G401.6 (cell line): ENCODE measurements at regions not wholly inside any gene's neighbourhood (a gene's known extent, or its start where the extent isn't known, plus 50 kb on each side); places are given as distances from the start of the nearest gene placed in this dataset.
"Not testable (repeated sequence)": the region's sequence is repeated elsewhere in the genome, so short reads cannot be mapped to it uniquely, and the experiment has no call there.

Experiments used
- FAIRE-seq: peaks from 2 replicates; lab custom pipeline; 2012; peaks lifted over from hg19 to GRCh38; lab: Jason Lieb, UNC

DNA sequence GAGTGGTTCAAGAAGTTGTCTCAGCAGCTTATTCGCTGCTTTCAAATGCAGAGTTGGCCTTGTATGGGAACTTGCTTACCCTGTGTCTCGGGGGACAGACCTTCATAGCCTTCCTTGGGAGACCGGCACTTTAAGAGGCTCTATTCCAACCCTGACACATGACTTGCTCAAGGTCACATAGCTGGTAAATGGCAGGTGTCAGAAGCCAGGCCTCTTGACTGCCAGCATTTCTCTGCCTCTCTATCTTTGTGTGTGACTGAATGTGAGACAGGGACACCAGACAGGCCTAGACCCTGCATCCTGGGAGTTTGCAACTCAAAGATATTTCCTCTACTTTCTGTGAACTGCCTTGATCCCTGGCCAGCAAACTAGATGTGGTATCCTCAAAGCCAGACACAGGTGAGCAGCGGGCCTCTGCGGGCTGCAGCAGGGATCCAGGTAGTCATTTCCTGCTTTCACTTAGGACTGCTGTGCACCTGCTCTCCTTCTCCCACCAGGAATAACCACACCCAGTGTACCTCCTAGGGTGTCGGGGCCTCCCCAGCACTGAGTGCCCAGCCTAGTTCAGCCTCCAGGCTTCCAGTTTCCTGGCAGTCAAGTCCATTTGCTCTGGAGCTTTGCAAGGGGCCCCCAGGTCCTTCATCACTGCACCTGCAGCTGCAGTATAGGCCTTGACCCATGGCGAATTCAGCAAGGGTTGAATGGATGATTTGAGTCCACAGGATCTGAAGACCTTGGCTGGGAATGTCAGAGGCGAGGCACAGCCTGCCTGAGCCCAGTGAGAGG is 116.6 kb upstream of the TNRC6C start:
- FAIRE-seq, result no peak

DNA sequence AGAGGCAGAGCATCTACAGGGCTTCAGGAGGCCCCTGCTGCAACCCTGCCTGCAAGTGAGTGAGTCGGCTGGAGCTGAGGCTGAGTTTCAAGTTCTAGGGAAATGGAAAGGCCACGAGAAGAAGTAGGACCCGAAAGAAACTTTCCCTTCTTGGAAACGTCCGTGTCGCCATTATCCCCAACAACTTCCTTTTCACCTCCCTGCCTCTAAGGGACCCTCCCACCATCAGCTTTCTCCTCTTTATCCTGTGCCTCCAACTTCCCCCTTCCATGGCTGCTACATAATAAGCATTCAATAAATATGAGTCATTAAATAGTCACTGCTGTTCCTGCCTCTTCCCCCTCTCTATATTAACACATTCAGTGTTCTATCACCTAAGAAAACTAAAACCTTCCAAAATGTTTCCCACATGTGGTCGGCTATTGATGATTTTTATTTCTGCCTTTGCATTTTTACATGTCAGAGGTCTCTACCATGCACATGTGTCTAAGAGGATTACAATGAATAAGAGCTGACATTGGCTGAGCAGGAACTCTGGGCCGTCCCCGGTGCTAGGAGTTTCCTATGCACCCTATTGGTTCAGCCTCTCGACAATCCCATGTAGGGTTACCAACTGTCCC is 115.9 kb upstream of the TNRC6C start:
- no peak for FAIRE-seq

GRCh38 chr17:77843255-77843895 is 115.1 kb upstream of the TNRC6C start:
- FAIRE-seq, result not testable (repeated sequence)

- no peak for FAIRE-seq
These were observed 114.6 kb upstream of the TNRC6C start for GRCh38 chr17:77843896-77844295.

GRCh38 chr17:77844681-77845080 is 113.8 kb upstream of the TNRC6C start:
- FAIRE-seq, result no peak

DNA sequence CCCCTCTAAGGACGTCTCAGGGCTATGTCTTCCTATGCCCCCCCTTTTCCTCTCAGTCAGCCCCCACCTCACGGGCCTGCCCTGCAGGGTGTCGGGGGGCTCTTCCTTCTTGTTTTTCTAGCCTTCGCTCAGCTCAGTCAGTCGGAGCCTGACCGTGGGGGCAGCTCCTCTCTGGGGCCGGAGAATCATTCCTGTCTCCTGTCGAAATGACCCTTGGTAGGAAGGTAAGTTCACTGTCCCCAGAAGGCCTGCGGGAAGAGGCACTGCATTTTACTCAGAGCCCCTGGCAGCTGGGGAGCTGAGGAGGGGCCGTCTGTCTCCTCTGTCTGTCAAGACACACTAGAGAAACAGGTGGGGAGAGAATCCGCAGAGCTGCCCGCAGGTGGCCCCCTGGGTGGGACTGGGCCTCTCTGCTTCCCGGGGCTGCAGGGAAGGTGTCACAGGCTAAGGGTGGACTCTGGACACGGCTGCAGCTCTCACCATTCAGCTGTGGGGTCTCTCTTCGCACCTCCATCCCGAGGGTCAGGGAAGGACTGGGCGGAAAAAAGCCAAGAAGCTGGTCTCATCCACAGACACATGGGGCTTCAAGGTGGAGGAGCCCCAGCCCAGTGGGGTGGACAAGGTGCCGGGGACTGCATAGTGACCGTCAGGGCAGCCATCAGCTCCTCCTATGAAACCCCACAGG is 112.8 kb upstream of the TNRC6C start:
- FAIRE-seq, result no peak

DNA sequence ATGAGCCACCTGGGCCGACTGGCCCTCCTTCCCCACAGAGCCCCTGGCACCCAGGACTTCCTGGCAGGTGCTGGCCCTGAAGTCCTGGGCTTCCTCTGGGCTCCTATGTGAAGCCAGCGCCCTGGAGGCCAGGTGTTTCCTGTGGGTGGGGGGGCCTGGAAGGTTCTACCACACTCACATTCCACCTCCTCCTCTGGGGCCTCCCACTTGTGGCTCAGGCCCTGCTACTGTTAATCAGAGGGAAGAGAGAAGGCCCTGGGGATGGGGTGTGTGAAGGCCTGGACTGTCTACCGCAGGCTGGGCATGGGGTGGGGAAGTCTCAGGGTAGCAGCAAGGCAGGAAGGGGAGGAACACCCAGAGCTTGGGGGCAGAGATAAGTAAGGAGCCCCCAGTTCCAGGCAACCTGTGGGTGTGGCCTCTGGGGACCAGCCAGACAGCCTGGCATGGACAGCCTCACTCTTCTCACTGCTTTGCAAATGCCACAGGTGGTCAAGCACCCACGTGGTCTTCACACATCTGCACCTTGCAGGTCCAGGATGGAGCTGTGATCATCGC is 111.9 kb upstream of the TNRC6C start:
- no peak for FAIRE-seq

GRCh38 chr17:77847221-77848085 is 111.0 kb upstream of the TNRC6C start:
- FAIRE-seq, result no peak

- FAIRE-seq, result no peak
These were observed 110.2 kb upstream of the TNRC6C start for GRCh38 chr17:77848257-77848656.

GRCh38 chr17:77849239-77849638 is 109.3 kb upstream of the TNRC6C start:
- FAIRE-seq, result no peak

GRCh38 chr17:77851921-77852320 is 106.6 kb upstream of the TNRC6C start:
- FAIRE-seq, result no peak

GRCh38 chr17:77852731-77853130 is 105.8 kb upstream of the TNRC6C start:
- no peak for FAIRE-seq

DNA sequence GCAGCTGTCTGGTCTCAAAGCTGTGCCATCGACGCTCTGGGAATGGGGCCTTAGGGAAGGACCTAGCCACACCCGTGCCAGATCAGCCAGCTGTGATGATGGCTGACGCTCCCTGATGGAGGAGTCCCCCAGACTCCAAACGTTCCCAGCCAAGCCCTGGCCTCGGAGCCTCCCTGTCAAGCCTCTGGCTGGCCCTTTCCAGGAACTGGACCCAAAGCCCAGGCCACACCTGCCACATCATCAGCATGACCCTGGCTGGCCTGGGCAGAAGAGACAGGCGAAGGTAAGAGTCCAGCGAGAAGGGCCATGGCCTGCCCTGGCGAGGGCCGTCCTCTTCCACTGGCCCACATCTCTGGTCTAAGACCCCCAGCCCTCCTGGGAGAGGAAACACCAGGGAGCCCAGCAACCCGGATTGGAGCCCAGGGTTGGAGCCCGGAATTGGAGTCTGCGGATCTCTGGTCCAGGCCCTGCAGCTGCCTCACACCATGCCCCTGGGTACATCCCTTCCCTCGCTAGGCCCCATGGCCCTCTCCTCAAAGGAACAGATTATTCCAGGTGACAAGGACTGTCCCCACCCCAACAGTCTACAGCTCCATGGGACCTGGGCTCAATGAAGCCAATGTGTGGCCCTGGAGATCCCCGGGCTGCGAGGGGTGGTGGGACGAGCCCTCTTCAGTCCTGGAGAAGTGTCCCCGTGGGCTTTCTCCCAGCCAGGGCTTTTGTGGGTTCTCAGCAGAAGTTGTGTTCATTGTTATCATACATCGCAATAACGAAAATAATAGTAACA is 105.1 kb upstream of the TNRC6C start:
- FAIRE-seq, result no peak

DNA sequence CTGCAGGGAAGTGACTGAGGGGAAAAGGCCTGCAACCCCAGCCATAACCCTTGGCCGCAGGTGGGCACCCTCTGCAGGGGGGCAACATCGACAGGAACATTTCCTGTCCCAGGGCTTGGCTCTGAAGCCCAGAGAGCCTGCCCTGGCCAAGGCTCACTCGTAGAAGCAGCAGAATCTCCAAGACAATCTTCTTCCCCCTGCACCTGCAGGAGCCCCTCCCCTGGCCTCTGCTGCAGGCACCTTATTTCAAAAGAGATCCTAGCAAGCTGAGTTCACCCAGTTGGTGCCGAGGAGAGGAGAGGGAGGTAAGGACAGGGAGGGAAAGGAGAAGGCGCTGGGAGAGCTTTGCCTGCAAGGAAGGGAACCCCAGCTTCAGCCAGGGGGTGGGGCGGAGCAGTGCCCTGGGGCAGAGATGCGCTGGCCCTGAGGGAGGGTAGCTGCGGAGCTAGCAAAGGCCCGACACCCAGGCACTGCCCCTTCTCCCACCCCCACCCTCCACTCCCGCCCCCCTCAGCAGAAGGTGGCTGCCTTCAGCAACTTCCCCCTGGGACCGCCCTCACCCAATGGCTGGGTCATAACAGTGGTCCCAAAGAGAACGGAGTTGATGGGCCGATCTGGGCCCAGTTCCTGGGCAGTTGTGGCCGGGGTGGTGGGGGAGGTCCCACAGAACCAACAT is 104.3 kb upstream of the TNRC6C start:
- no peak for FAIRE-seq

DNA sequence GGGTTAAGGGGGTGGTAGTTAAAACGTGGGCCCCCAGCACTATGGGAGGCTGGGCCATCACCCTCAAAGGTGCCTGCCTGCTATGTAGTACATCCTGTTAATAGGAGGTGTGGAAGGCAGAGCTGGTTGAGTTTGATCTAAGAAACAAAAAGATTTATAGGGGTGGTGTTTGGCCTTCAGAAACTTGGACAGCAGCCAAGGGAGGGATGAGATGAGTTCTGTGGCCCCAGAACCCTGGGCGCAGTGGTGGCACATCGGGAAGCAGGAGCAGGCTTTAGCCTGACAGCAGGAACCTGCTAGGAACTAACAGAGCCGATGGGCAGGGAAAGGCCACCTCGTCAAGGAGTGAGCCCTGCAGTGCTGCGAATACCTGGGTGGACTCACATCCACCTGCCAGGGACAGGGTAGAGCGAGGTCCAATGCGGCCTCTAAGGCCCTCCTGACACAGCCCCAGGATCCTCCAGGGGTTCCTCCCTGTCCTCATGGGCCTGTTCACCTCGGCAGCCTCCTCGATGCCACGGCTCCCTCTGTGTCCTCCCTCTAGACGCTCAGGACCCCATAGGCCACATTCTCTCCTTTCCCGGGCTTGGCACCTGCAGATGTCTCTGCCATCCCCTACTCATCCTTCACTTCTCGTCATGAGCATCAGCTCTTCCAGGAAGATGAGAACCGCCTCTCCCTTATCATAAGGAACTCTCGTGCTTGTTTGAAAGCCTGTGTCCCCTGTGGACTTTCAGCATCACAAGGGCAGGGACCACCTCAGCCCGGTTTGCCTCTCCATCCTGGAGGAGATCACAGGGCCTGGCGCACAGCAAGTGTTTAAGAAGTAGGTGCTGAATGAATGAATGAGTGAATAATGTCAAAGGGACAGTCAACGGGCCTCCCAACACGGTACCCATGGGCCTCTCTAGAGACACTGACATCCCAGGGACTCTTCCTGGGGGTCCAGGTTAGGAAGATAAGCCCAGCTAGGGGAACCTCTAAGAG is 103.5 kb upstream of the TNRC6C start:
- no peak for FAIRE-seq

DNA sequence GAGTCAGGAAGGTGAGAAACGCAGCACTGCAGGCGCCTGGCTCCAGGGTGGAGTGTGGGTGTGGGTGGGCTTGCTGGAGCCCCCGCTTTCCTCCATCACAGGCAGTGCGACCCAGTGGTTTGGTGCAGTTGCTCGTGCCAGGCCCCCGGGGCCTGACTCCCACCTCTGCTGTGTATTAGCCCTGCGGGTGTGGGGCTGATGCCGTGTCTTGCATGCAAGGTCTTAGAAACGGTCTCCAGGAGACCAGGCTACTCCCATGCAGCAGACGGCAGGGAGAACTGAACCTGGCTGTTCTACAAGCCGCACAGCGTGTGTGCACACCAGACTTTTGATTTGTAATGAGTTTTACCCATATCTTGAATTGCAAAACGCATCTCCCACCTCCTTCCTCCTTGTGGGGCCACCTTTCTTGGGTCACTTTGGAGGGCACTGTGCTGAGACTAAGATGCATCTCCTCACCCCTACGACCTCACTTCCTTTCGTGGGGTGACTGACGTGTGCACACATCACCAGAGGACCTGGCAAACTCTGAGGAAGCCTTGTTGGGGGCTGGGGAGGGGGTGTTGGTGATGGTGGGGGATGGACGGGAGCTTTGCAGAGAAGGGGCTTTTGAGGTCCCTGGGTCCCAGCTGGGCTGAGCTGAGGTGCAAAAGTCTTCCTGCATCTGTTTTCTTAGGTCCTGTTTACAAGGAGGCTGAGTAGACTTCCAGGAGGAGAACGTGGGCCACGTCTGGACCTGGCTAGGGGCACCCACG is 101.8 kb upstream of the TNRC6C start:
- no peak for FAIRE-seq

DNA sequence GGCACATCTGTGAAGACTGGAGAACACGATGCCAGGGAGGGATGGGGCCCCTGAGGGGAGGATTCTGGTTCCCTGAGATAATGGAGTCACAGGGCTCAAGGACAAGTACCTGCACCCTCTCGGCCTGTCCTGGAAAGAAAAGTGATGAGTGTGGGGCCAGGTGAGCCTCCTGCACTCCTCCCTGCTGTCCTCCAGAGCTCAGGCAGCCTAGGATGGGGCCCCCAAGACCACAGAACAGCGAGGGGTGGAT is 101.3 kb upstream of the TNRC6C start:
- FAIRE-seq, result no peak

GRCh38 chr17:77857613-77858012 is 100.9 kb upstream of the TNRC6C start:
- FAIRE-seq, result no peak
